ENCODE measurements at regions not wholly inside any gene's neighbourhood (a gene's known extent, or its start where the extent isn't known, plus 50 kb on each side); places are given as distances from the start of the nearest gene placed in this dataset.

- TF ChIP-seq, protein P1, sequence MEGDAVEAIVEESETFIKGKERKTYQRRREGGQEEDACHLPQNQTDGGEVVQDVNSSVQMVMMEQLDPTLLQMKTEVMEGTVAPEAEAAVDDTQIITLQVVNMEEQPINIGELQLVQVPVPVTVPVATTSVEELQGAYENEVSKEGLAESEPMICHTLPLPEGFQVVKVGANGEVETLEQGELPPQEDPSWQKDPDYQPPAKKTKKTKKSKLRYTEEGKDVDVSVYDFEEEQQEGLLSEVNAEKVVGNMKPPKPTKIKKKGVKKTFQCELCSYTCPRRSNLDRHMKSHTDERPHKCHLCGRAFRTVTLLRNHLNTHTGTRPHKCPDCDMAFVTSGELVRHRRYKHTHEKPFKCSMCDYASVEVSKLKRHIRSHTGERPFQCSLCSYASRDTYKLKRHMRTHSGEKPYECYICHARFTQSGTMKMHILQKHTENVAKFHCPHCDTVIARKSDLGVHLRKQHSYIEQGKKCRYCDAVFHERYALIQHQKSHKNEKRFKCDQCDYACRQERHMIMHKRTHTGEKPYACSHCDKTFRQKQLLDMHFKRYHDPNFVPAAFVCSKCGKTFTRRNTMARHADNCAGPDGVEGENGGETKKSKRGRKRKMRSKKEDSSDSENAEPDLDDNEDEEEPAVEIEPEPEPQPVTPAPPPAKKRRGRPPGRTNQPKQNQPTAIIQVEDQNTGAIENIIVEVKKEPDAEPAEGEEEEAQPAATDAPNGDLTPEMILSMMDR (conservative IDR thresholded peaks at IDR 0.05; ENCODE audit: low read depth, low read length): no peak
- TF ChIP-seq EZH2 (IDR thresholded peaks at IDR 0.05; ENCODE audit: low read length, unreplicated experiment) (no peak), EZH2phosphoT487 (IDR thresholded peaks at IDR 0.05; ENCODE audit: borderline replicate concordance, low read length) (no peak)
Measured at GRCh38 chr16:55189682-55190636, 134.0 kb upstream of the IRX6 start.
